GM23248 (cell line): ENCODE measurements at regions not wholly inside any gene's neighbourhood (a gene's known extent, or its start where the extent isn't known, plus 50 kb on each side); places are given as distances from the start of the nearest gene placed in this dataset.

Source experiments
- DNase-seq: peaks from one replicate; pipeline ENCODE4 v3.0.0-alpha.2; 2015
- H2AFZ ChIP-seq: fragments of 200-600 bp; sonication (generic); 2 replicates; pipeline ENCODE4 v1.6.1; 2016; ENCODE audit warnings: antibody characterized with exemption
- H3F3A ChIP-seq: fragments of 200-600 bp; sonication (generic); 2 replicates; pipeline ENCODE4 v1.6.1; 2016; ENCODE audit warnings: mild to moderate bottlenecking, antibody characterized with exemption, mixed run types; ENCODE audit not compliant: insufficient read depth
- H3K27ac ChIP-seq: fragments of 200-600 bp; sonication (generic); 2 replicates; pipeline ENCODE4 v1.5.1; 2016; ENCODE audit warnings: mild to moderate bottlenecking
- H3K27me3 ChIP-seq: fragments of 200-600 bp; sonication (generic); replicated peaks from 2 replicates; pipeline ENCODE4 v1.6.1; 2016; ENCODE audit warnings: mild to moderate bottlenecking; ENCODE audit not compliant: insufficient read depth
- H3K36me3 ChIP-seq: fragments of 200-600 bp; sonication (generic); 2 replicates; pipeline ENCODE4 v1.6.1; 2016; ENCODE audit warnings: low read depth, mild to moderate bottlenecking
- H3K4me1 ChIP-seq: fragments of 200-600 bp; sonication (generic); 2 replicates; pipeline ENCODE4 v1.6.1; 2016; ENCODE audit warnings: mild to moderate bottlenecking; ENCODE audit not compliant: insufficient read depth
- H3K4me2 ChIP-seq: fragments of 200-600 bp; sonication (generic); one replicate; pipeline ENCODE4 v1.6.1; 2016; ENCODE audit warnings: mild to moderate bottlenecking; ENCODE audit not compliant: unreplicated experiment
- H3K4me3 ChIP-seq: fragments of 200-600 bp; sonication (generic); 2 replicates; pipeline ENCODE4 v1.5.1; 2016; ENCODE audit warnings: mild to moderate bottlenecking
- H3K79me2 ChIP-seq: fragments of 200-600 bp; sonication (generic); 2 replicates; pipeline ENCODE4 v1.6.1; 2016; ENCODE audit warnings: mild to moderate bottlenecking; ENCODE audit not compliant: insufficient read depth
- H3K9ac ChIP-seq: fragments of 200-600 bp; sonication (generic); 2 replicates; pipeline ENCODE4 v1.6.1; 2016; ENCODE audit warnings: mild to moderate bottlenecking
- H3K9me2 ChIP-seq: fragments of 200-600 bp; sonication (generic); 2 replicates; pipeline ENCODE4 v1.6.1; 2016; ENCODE audit warnings: mixed run types, mild to moderate bottlenecking, moderate library complexity; ENCODE audit not compliant: insufficient read depth
- H3K9me3 ChIP-seq: fragments of 200-600 bp; sonication (generic); one replicate; pipeline ENCODE4 v1.6.1; 2017; ENCODE audit warnings: low read depth
- H4K20me1 ChIP-seq: fragments of 200-600 bp; sonication (generic); 2 replicates; pipeline ENCODE4 v1.6.0; 2016; ENCODE audit not compliant: insufficient read depth
- EZH2 ChIP-seq: fragments of 200-600 bp; sonication (generic); IDR thresholded peaks from 2 replicates; pipeline ENCODE4 v1.6.1; 2018; ENCODE audit warnings: antibody characterized with exemption, mild to moderate bottlenecking; ENCODE audit not compliant: insufficient read depth, poor library complexity, severe bottlenecking
- EZH2phosphoT487 ChIP-seq: fragments of 200-600 bp; sonication (generic); IDR thresholded peaks from 2 replicates; pipeline ENCODE4 v1.6.1; 2018; ENCODE audit warnings: antibody characterized with exemption, moderate library complexity, mild to moderate bottlenecking, low read depth; ENCODE audit not compliant: insufficient read depth
- WGBS, 2 experiments: methylation state at CpG; one replicate each; pipeline ENCODE4 v1.1.6; 2015 to 2017; ENCODE audit warnings: low lambda C conversion rate in 2 of 2, low coverage in 1 of 2; ENCODE audit errors: missing lambda C conversion rate in 2 of 2; 5-methylcytosine and 5-hydroxymethylcytosine counted together
- in situ Hi-C: fragments of 300-500 bp; cut with MboI; formaldehyde crosslinking; loops from 2 replicates; pipeline ENCODE4 v1.15.0; 2020

DNA sequence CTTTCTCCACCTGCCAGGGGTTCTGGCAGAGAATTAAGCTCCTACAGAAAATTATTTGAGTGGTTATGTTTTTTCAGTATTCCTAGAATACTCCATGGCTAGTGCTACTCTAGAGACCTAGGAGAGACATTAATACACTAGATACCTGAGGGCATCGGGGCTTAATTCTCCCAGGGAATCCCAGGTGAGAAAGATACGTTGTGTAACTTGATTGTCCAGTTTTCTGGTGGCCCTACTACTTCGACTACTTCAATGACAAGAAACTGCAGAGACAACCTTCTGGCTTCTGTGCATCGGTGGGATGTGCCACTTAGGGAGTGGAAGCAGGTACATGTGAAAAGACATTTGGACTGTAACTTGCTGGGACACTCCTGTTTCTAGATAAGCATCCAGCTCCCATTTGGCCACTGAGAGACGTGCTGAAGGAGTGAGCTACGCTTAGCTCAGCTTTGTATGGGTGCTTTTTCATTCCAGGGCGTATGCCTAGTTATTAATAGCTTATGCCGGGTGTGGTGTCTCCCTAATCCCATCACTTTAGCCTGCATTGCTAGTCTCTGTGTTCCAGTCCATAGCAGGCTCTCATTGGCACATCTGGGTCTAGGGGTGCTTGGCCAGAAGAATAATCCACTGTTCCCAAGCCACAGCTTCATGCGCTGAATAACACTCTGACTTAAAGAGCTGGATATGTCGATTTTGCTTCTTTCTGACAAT, 300.7 kb downstream of the SIPA1L2 start:
- TF ChIP-seq EZH2 (no peak), EZH2phosphoT487 (no peak)
- Histone ChIP-seq H2AFZ (no peak overlapping the region), H3K9ac (no peak overlapping the region), H3K4me2 (no peak overlapping the region), H3K27me3 (no peaks in the 10 kb centered on the region; the same call in 1 of the 2 replicates), H3F3A (no peaks in the 10 kb centered on the region), H3K79me2 (no peaks in the 10 kb centered on the region), H3K36me3 (no peaks in the 10 kb centered on the region), H3K9me3 (no peaks in the 10 kb centered on the region), H3K9me2 (no peaks in the 10 kb centered on the region), H3K4me1 (no peaks in the 10 kb centered on the region), H3K4me3 (no peak overlapping the region), H3K27ac (no peak overlapping the region), H4K20me1 (no peaks in the 10 kb centered on the region)
- DNase-seq = no peak
- 27 to 29% methylated on average over 10 of the region's 10 CpGs for WGBS, 2 experiments
- in situ Hi-C loops = no loop called here

DNA sequence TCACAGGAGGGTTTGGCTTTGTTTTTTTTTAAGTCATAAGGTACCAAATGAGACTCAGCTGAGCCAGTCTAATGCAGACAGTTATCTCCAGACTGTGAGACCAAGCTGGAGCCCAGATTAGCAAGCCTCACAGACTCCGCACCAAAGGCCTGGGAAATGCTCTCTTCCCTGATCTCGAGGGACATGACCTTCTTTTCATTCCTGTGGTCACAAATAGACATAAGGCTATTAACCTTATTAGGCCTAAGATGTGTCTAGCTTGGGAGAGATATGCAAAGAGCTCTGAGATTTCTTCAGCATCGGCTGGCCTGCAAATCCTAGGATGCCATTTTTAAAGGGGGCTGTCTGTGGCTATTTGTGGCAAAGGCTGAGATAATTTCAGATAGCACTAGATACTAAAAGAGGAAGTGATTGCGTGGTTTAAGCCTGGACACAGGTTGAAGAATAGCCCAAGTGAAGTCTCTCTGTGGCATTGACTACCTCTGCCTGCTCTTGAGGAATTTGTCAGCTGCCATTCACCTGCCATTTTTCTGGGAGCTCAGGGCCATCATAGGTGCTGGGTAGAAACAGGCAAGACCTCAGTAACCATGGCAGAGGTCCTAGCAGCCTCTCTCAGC, 301.3 kb downstream of the SIPA1L2 start:
- no peaks in the 10 kb centered on the region for H3K9me3 ChIP-seq
- TF ChIP-seq EZH2phosphoT487 (no peak), EZH2 (no peak)
- H3K4me1 ChIP-seq = no peaks in the 10 kb centered on the region
- H3K79me2 ChIP-seq = no peaks in the 10 kb centered on the region
- H3K27me3 ChIP-seq = no peaks in the 10 kb centered on the region; the same call in 1 of the 2 replicates
- H3K9ac ChIP-seq = no peak overlapping the region
- no peaks in the 10 kb centered on the region for H3F3A ChIP-seq
- no peak overlapping the region for H3K4me3 ChIP-seq
- H2AFZ ChIP-seq = no peak overlapping the region
- no peak for DNase-seq
- no peak overlapping the region for H3K4me2 ChIP-seq
- no peaks in the 10 kb centered on the region for H3K36me3 ChIP-seq
- H4K20me1 ChIP-seq = no peaks in the 10 kb centered on the region
- no peak overlapping the region for H3K27ac ChIP-seq
- no peaks in the 10 kb centered on the region for H3K9me2 ChIP-seq
- 52 to 54% methylated on average over 4 of the region's 4 CpGs for WGBS, 2 experiments
- in situ Hi-C loops = no loop called here

DNA sequence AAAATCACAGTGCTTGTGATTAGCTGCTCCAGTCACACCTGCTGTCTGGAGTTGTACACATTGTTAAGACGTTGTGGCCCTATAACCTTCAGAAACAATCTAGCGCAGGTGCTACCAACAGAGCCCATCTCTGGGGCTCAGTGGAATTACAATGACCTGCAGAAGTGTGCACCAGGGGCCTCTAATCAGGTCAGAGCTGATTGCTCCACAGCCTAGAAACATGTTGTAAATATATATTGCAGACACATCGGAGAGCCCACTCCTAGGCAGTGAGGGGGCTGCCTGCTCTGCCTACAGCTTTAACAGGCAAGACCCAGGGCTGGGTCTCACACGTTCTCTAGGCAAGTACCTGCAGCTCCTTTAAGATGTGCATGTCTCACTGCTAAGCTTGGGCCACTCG, 302.0 kb downstream of the SIPA1L2 start:
- H3K27ac ChIP-seq = no peak overlapping the region
- H4K20me1 ChIP-seq = no peaks in the 10 kb centered on the region
- H3K36me3 ChIP-seq = no peaks in the 10 kb centered on the region
- no peak overlapping the region for H3K4me3 ChIP-seq
- H3F3A ChIP-seq = no peaks in the 10 kb centered on the region
- no peaks in the 10 kb centered on the region for H3K4me1 ChIP-seq
- no peak overlapping the region for H3K4me2 ChIP-seq
- no peak overlapping the region for H2AFZ ChIP-seq
- no peaks in the 10 kb centered on the region; the same call in 1 of the 2 replicates for H3K27me3 ChIP-seq
- DNase-seq = no peak
- H3K9me3 ChIP-seq = no peaks in the 10 kb centered on the region
- TF ChIP-seq EZH2phosphoT487 (no peak), EZH2 (no peak)
- no peaks in the 10 kb centered on the region for H3K79me2 ChIP-seq
- H3K9ac ChIP-seq = no peak overlapping the region
- in situ Hi-C loops = no loop called here
- H3K9me2 ChIP-seq = no peaks in the 10 kb centered on the region
- WGBS, 2 experiments = 63 to 72% methylated on average over 5 of the region's 5 CpGs

DNA sequence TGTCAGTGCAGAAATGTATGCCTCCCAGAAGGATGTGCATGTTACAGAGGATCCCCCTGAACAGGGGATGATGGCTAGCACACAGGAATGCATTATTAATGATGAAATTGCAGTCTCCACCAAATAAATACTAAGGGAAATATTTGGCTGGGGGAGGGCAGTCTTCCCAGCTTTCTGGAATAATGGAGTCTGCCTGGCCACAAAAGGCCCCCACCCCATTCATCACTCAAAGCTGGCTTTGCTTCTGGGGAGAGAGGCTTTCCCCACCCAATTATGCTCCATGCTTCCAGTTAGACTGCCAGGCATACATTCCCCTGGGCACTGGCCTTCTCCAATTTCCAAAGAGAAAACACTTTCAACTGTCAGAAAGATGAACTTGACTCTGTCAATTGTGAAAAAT, 302.7 kb downstream of the SIPA1L2 start:
- H3K36me3 ChIP-seq = no peaks in the 10 kb centered on the region
- TF ChIP-seq EZH2phosphoT487 = no peak
- TF ChIP-seq EZH2 = no peak

More for the DNA sequence above, 302.7 kb downstream of the SIPA1L2 start:
- Histone ChIP-seq H4K20me1 (no peaks in the 10 kb centered on the region), H3F3A (no peaks in the 10 kb centered on the region), H3K79me2 (no peaks in the 10 kb centered on the region), H3K27me3 (no peaks in the 10 kb centered on the region; the same call in 1 of the 2 replicates), H3K4me1 (no peaks in the 10 kb centered on the region), H3K9me3 (no peaks in the 10 kb centered on the region), H3K4me3 (no peak overlapping the region), H3K4me2 (no peak overlapping the region), H3K9ac (no peak overlapping the region), H2AFZ (no peak overlapping the region), H3K27ac (no peak overlapping the region), H3K9me2 (no peaks in the 10 kb centered on the region)
- DNase-seq = no peak
- in situ Hi-C loops = no loop called here
